ENCODE measurements at regions not wholly inside any gene's neighbourhood (a gene's known extent, or its start where the extent isn't known, plus 50 kb on each side); places are given as distances from the start of the nearest gene placed in this dataset.

DNA sequence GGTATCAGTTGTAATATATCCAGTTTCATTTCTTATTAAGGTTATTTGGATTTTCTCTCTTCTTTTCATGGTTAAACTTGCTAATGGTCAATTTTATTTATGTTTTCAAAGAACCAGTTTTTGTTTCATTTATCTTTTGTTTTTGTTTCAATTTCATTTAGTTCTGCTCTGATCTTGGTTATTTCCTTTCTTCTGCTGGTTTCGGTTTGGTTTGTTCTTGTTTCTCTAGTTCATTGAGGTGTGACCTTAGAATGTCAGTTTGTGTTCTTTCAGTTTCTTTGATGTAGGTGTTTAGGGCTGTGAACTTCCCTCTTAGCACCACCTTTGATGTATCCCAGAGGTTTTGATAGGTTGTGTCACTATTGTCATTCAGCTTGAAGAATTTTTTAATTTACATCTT is 145.6 kb upstream of the SLCO1B1 start:
- TF ChIP-seq EZH2 (IDR thresholded peaks at IDR 0.05; ENCODE audit: low read depth) (no peak), CTCF (conservative IDR thresholded peaks at IDR 0.05) (no peak)
